H9 (cell line): ENCODE measurements at regions not wholly inside any gene's neighbourhood (a gene's known extent, or its start where the extent isn't known, plus 50 kb on each side); places are given as distances from the start of the nearest gene placed in this dataset.

Source experiments
- DNase-seq: peaks from one replicate; pipeline ENCODE4 v3.0.0-alpha.2; 2017
- H2AFZ ChIP-seq: one replicate; pipeline ENCODE4 v1.6.1; 2013; ENCODE audit warnings: mild to moderate bottlenecking, low read length, control low read depth, moderate library complexity
- H2AK5ac ChIP-seq: 2 replicates; pipeline ENCODE4 v1.6.1; 2013; ENCODE audit warnings: low read length, control low read depth, mixed read lengths; ENCODE audit not compliant: insufficient read length
- H2BK120ac ChIP-seq: one replicate; pipeline ENCODE4 v1.6.1; 2013; ENCODE audit warnings: low read depth, mild to moderate bottlenecking, low read length, control low read depth, inconsistent platforms; ENCODE audit not compliant: poor library complexity, severe bottlenecking
- H2BK12ac ChIP-seq: 2 replicates; pipeline ENCODE4 v1.6.1; 2013; ENCODE audit warnings: low read length, control low read depth, mixed read lengths, low read depth; ENCODE audit not compliant: insufficient read length
- H2BK15ac ChIP-seq: 2 replicates; pipeline ENCODE4 v1.6.1; 2013; ENCODE audit warnings: low read depth, low read length, control low read depth
- H2BK20ac ChIP-seq: one replicate; pipeline ENCODE4 v1.6.1; 2013; ENCODE audit warnings: low read depth, mild to moderate bottlenecking, low read length, control low read depth, inconsistent platforms; ENCODE audit not compliant: poor library complexity, severe bottlenecking
- H2BK5ac ChIP-seq: 2 replicates; pipeline ENCODE4 v1.6.1; 2013; ENCODE audit warnings: low read length, control low read depth, mixed read lengths; ENCODE audit not compliant: insufficient read length
- H3K14ac ChIP-seq: 2 replicates; pipeline ENCODE4 v1.6.1; 2013; ENCODE audit warnings: low read length, control low read depth; ENCODE audit not compliant: insufficient read depth
- H3K18ac ChIP-seq: 2 replicates; pipeline ENCODE4 v1.6.1; 2013; ENCODE audit warnings: low read depth, mild to moderate bottlenecking, mixed read lengths, low read length, control low read depth; ENCODE audit not compliant: insufficient read length
- H3K23ac ChIP-seq: 2 replicates; pipeline ENCODE4 v1.6.1; 2013; ENCODE audit warnings: low read length, control low read depth, mixed read lengths, low read depth; ENCODE audit not compliant: insufficient read length
- H3K23me2 ChIP-seq: 2 replicates; pipeline ENCODE4 v1.6.1; 2013; ENCODE audit warnings: low read depth, mild to moderate bottlenecking, mixed read lengths, low read length, control low read depth; ENCODE audit not compliant: insufficient read length, poor library complexity, severe bottlenecking
- H3K27ac ChIP-seq: 2 replicates; pipeline ENCODE4 v1.5.1; 2013; ENCODE audit warnings: low read length, control low read depth, mixed read lengths, low read depth; ENCODE audit not compliant: insufficient read length
- H3K27me3 ChIP-seq: 2 replicates; pipeline ENCODE4 v1.6.1; 2013; ENCODE audit warnings: low read length, control low read depth, inconsistent platforms; ENCODE audit not compliant: insufficient read depth
- H3K4ac ChIP-seq: 2 replicates; pipeline ENCODE4 v1.6.1; 2013; ENCODE audit warnings: low read depth, mild to moderate bottlenecking, control low read depth, inconsistent platforms, low read length, moderate library complexity
- H3K4me1 ChIP-seq: 2 replicates; pipeline ENCODE4 v1.6.1; 2013; ENCODE audit warnings: low read length, control low read depth, inconsistent platforms; ENCODE audit not compliant: insufficient read depth
- H3K4me2 ChIP-seq: 2 replicates; pipeline ENCODE4 v1.6.1; 2013; ENCODE audit warnings: low read length, control low read depth, mixed read lengths; ENCODE audit not compliant: insufficient read length, insufficient read depth
- H3K56ac ChIP-seq: 2 replicates; pipeline ENCODE4 v1.6.1; 2013; ENCODE audit warnings: low read depth, mild to moderate bottlenecking, mixed read lengths, low read length, control low read depth; ENCODE audit not compliant: insufficient read length
- H3K79me1 ChIP-seq: 2 replicates; pipeline ENCODE4 v1.6.1; 2013; ENCODE audit warnings: low read depth, mild to moderate bottlenecking, moderate library complexity, low read length, control low read depth, inconsistent platforms; ENCODE audit not compliant: insufficient read depth, poor library complexity, severe bottlenecking
- H3K79me2 ChIP-seq: 2 replicates; pipeline ENCODE4 v1.6.1; 2013; ENCODE audit warnings: low read length, control low read depth, inconsistent platforms; ENCODE audit not compliant: insufficient read depth
- H3K9ac ChIP-seq: 2 replicates; pipeline ENCODE4 v1.6.1; 2013; ENCODE audit warnings: low read length, control low read depth, mixed read lengths; ENCODE audit not compliant: insufficient read length; ENCODE audit errors: extremely low read depth
- H3K9me3 ChIP-seq: one replicate; pipeline ENCODE4 v1.6.1; 2013; ENCODE audit warnings: low read depth, low read length, inconsistent platforms; ENCODE audit not compliant: control insufficient read depth
- H3T11ph ChIP-seq: one replicate; pipeline ENCODE4 v1.6.1; 2013; ENCODE audit warnings: mild to moderate bottlenecking, low read length, control low read depth, inconsistent platforms
- H4K20me1 ChIP-seq: one replicate; pipeline ENCODE4 v1.6.1; 2013; ENCODE audit not compliant: control insufficient read depth, insufficient read length, insufficient read depth
- H4K5ac ChIP-seq: 2 replicates; pipeline ENCODE4 v1.6.1; 2013; ENCODE audit warnings: low read depth, mild to moderate bottlenecking, mixed read lengths, low read length, control low read depth; ENCODE audit not compliant: insufficient read length
- H4K8ac ChIP-seq: replicated peaks from 2 replicates; pipeline ENCODE4 v1.6.1; 2013; ENCODE audit warnings: low read length, control low read depth, mixed read lengths, low read depth; ENCODE audit not compliant: insufficient read length
- H4K91ac ChIP-seq: 2 replicates; pipeline ENCODE4 v1.6.1; 2013; ENCODE audit warnings: low read depth, mild to moderate bottlenecking, moderate library complexity, mixed read lengths, low read length, control low read depth; ENCODE audit not compliant: insufficient read length
- H3K27ac Mint-ChIP-seq, 3 experiments: 2 replicates in 2 of 3; 3 replicates in 1 of 3; pipeline ENCODE4 v1.8.0; 2020 to 2021; ENCODE audit warnings: mixed read lengths in 3 of 3, mild to moderate bottlenecking in 1 of 3, moderate library complexity in 1 of 3
- H3K27me3 Mint-ChIP-seq: 2 replicates; pipeline ENCODE4 v1.8.0; 2021; ENCODE audit warnings: low read depth, mild to moderate bottlenecking, moderate library complexity, mixed read lengths
- H3K36me3 Mint-ChIP-seq, 3 experiments: 2 replicates in 2 of 3; 3 replicates in 1 of 3; pipeline ENCODE4 v1.8.0; 2020 to 2021; ENCODE audit warnings: low read depth in 3 of 3, mixed read lengths in 3 of 3; ENCODE audit not compliant: insufficient read depth in 1 of 3
- H3K4me1 Mint-ChIP-seq, 2 experiments: 2 replicates each; pipeline ENCODE4 v1.8.0; 2020; ENCODE audit warnings: mixed read lengths in 2 of 2
- H3K4me3 Mint-ChIP-seq, 2 experiments: 2 replicates in 1 of 2; 3 replicates in 1 of 2; pipeline ENCODE4 v1.8.0; 2020 to 2021; ENCODE audit warnings: mild to moderate bottlenecking in 2 of 2, mixed read lengths in 2 of 2, moderate library complexity in 1 of 2
- H3K9me3 Mint-ChIP-seq, 2 experiments: 2 replicates in 1 of 2; 3 replicates in 1 of 2; pipeline ENCODE4 v1.8.0; 2020; ENCODE audit warnings: mild to moderate bottlenecking in 2 of 2, mixed read lengths in 2 of 2, moderate library complexity in 1 of 2
- CTCF ChIP-seq: fragments of 200-600 bp; sonication (generic); conservative IDR thresholded peaks from 3 replicates; pipeline ENCODE4 v1.8.0; 2021; ENCODE audit warnings: antibody characterized with exemption, mild to moderate bottlenecking
- WGBS: extraction: QIAGEN DNeasy Blood & Tissue Kit; methylation state at CpG from one replicate; pipeline ENCODE4 v1.1.7; 2013; ENCODE audit warnings: missing lambda C conversion rate, low lambda C conversion rate, mixed read lengths; ENCODE audit not compliant: insufficient read length; ENCODE audit errors: extremely low coverage; 5-methylcytosine and 5-hydroxymethylcytosine counted together

DNA sequence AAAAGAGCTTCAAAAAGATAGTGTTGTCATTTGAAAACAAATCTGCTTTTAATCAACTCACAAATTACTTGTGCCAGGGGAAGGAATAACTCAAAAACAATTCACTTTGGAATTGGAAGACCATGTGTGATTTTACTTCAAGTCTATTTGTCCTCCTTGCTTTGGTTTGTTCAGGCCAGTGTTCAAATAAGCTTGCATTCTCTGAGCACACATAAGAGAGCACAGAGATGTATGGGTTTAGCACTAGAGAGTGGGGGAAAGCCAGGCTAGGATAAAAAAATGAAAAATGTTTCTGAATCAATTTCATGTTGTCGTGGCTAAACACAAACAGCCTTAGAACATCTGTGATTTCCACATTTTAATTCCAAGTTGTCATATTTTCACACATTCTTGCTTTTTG lies 325.7 kb upstream of the LYPLAL1 start:
- H2BK12ac ChIP-seq = no peak overlapping the region
- H3K23me2 ChIP-seq = no peaks in the 10 kb centered on the region
- no peak for DNase-seq
- WGBS = no CpG with 5 or more reads among the region's 1 CpG
- TF ChIP-seq CTCF = no peak
- no peak overlapping the region for H4K8ac ChIP-seq
- H2AK5ac ChIP-seq = no peak overlapping the region
- H2BK15ac ChIP-seq = no peak overlapping the region
- H2BK20ac ChIP-seq = no peak overlapping the region
- H3K4ac ChIP-seq = no peak overlapping the region
- H3K9ac ChIP-seq = no peak overlapping the region
- no peak overlapping the region for H3K18ac ChIP-seq
- H2AFZ ChIP-seq = no peak overlapping the region
- Mint-ChIP-seq H3K27ac (no peak overlapping the region), H3K4me1 (peaks cover 0 to 7% of the 10 kb centered on the region in 2 experiments; a peak in 1 of 4 replicates), H3K27me3 (no peaks in the 10 kb centered on the region), H3K4me3 (no peak overlapping the region), H3K9me3 (no peaks in the 10 kb centered on the region), H3K36me3 (no peaks in the 10 kb centered on the region)
- no peaks in the 10 kb centered on the region for H3K9me3 ChIP-seq
- no peak overlapping the region for H3K14ac ChIP-seq
- no peak overlapping the region for H3K4me2 ChIP-seq
- H4K20me1 ChIP-seq = no peaks in the 10 kb centered on the region
- H3K56ac ChIP-seq = no peak overlapping the region
- no peak overlapping the region for H2BK120ac ChIP-seq
- no peak overlapping the region for H4K5ac ChIP-seq
- H3K27ac ChIP-seq = no peak overlapping the region
- no peaks in the 10 kb centered on the region for H3K79me1 ChIP-seq
- no peaks in the 10 kb centered on the region for H3K79me2 ChIP-seq
- H2BK5ac ChIP-seq = no peak overlapping the region
- H3K27me3 ChIP-seq = no peaks in the 10 kb centered on the region
- H3K23ac ChIP-seq = no peak overlapping the region
- H3K4me1 ChIP-seq = no peaks in the 10 kb centered on the region
- no peak overlapping the region for H4K91ac ChIP-seq
- no peak overlapping the region for H3T11ph ChIP-seq
